ENCODE measurements at regions not wholly inside any gene's neighbourhood (a gene's known extent, or its start where the extent isn't known, plus 50 kb on each side); places are given as distances from the start of the nearest gene placed in this dataset.
"Not testable (repeated sequence)": the region's sequence is repeated elsewhere in the genome, so short reads cannot be mapped to it uniquely, and the experiment has no call there.

- DNase-seq = no peak
- Histone ChIP-seq H3K4me3 (ENCODE audit: low read depth, low read length) (no peak overlapping the region), H3K9me3 (no peaks in the 10 kb centered on the region), H3K4me1 (no peaks in the 10 kb centered on the region), H3K27me3 (no peaks in the 10 kb centered on the region), H3K36me3 (no peaks in the 10 kb centered on the region)
- TF ChIP-seq CTCF (IDR thresholded peaks at IDR 0.05; ENCODE audit: low read depth, low read length) = no peak
Observed at GRCh38 chr1:30366911-30367310, 356.5 kb downstream of the MATN1 start.

GRCh38 chr1:30366199-30366598 is 357.2 kb downstream of the MATN1 start:
- H3K27me3 ChIP-seq = no peaks in the 10 kb centered on the region
- no peak for TF ChIP-seq CTCF (IDR thresholded peaks at IDR 0.05; ENCODE audit: low read depth, low read length)

GRCh38 chr1:30365596-30365995 is 357.8 kb downstream of the MATN1 start:
- TF ChIP-seq CTCF (IDR thresholded peaks at IDR 0.05; ENCODE audit: low read depth, low read length) = no peak
- Histone ChIP-seq H3K4me3 (ENCODE audit: low read depth, low read length) (no peak overlapping the region), H3K9me3 (no peaks in the 10 kb centered on the region), H3K27me3 (no peaks in the 10 kb centered on the region), H3K36me3 (no peaks in the 10 kb centered on the region), H3K4me1 (no peaks in the 10 kb centered on the region)
- no peak for DNase-seq

More at GRCh38 chr1:30366199-30366598, 357.2 kb downstream of the MATN1 start:
- H3K9me3 ChIP-seq = no peaks in the 10 kb centered on the region
- DNase-seq = no peak
- no peak overlapping the region for H3K4me3 ChIP-seq (ENCODE audit: low read depth, low read length)
- no peaks in the 10 kb centered on the region for H3K36me3 ChIP-seq
- no peaks in the 10 kb centered on the region for H3K4me1 ChIP-seq

- H3K36me3 ChIP-seq = no peaks in the 10 kb centered on the region
- no peak for DNase-seq
- no peaks in the 10 kb centered on the region for H3K4me1 ChIP-seq
- H3K4me3 ChIP-seq (ENCODE audit: low read depth, low read length) = no peak overlapping the region
- H3K27me3 ChIP-seq = no peaks in the 10 kb centered on the region
- no peaks in the 10 kb centered on the region for H3K9me3 ChIP-seq
- no peak for TF ChIP-seq CTCF (IDR thresholded peaks at IDR 0.05; ENCODE audit: low read depth, low read length)
Observed at GRCh38 chr1:30363031-30363430, 360.4 kb downstream of the MATN1 start.

- no peak for TF ChIP-seq CTCF (IDR thresholded peaks at IDR 0.05; ENCODE audit: low read depth, low read length)
- no peaks in the 10 kb centered on the region for H3K27me3 ChIP-seq
- H3K4me3 ChIP-seq (ENCODE audit: low read depth, low read length) = no peak overlapping the region
- H3K36me3 ChIP-seq = no peaks in the 10 kb centered on the region
- DNase-seq = no peak
- no peaks in the 10 kb centered on the region for H3K9me3 ChIP-seq
- no peaks in the 10 kb centered on the region for H3K4me1 ChIP-seq
Observed at GRCh38 chr1:30362603-30362990, 360.8 kb downstream of the MATN1 start.

- H3K4me1 ChIP-seq; H3K9me3 ChIP-seq; H3K27me3 ChIP-seq; H3K36me3 ChIP-seq; H3K4me3 ChIP-seq (ENCODE audit: low read depth, low read length); DNase-seq: not testable (repeated sequence)
Observed at GRCh38 chr1:30361890-30362602, 361.3 kb downstream of the MATN1 start.
